Neural cell (in vitro differentiated cells): ENCODE measurements at regions not wholly inside any gene's neighbourhood (a gene's known extent, or its start where the extent isn't known, plus 50 kb on each side); places are given as distances from the start of the nearest gene placed in this dataset.

Source experiments
- H2AFZ ChIP-seq: fragments of 200-600, 300-800 bp; sonication (generic), shearing (Covaris generic); 2 replicates; pipeline ENCODE4 v1.6.0; 2014; ENCODE audit warnings: low read depth, mild to moderate bottlenecking, antibody characterized with exemption, low read length, moderate library complexity
- H3F3A ChIP-seq: fragments of 200-600 bp; shearing (Covaris generic); 2 replicates; pipeline ENCODE4 v1.6.1; 2016; ENCODE audit warnings: mild to moderate bottlenecking, moderate library complexity, mixed read lengths, antibody characterized with exemption, low read length; ENCODE audit not compliant: insufficient read depth, poor library complexity, severe bottlenecking
- H3K27ac ChIP-seq: fragments of 200-600, 300-800 bp; sonication (generic), shearing (Covaris generic); 2 replicates; pipeline ENCODE4 v1.5.1; 2014; ENCODE audit warnings: mild to moderate bottlenecking, low read length, moderate library complexity
- H3K27me3 ChIP-seq: fragments of 300-800, 200-600 bp; sonication (generic), shearing (Covaris generic); 2 replicates; pipeline ENCODE4 v1.6.0; 2014; ENCODE audit warnings: mild to moderate bottlenecking, low read depth, low read length, moderate library complexity; ENCODE audit not compliant: insufficient read depth
- H3K36me3 ChIP-seq: fragments of 300-800, 200-600 bp; sonication (generic), shearing (Covaris generic); 2 replicates; pipeline ENCODE4 v1.5.1; 2014; ENCODE audit warnings: mild to moderate bottlenecking, antibody characterized with exemption, low read length, moderate library complexity; ENCODE audit not compliant: insufficient read depth
- H3K4me2 ChIP-seq: fragments of 300-800, 200-600 bp; sonication (generic), shearing (Covaris generic); 2 replicates; pipeline ENCODE4 v1.6.0; 2014; ENCODE audit warnings: mild to moderate bottlenecking, low read length
- H3K4me3 ChIP-seq: fragments of 300-800, 200-600 bp; sonication (generic), shearing (Covaris generic); 2 replicates; pipeline ENCODE4 v1.5.1; 2014; ENCODE audit warnings: mild to moderate bottlenecking, low read length, moderate library complexity
- H3K79me2 ChIP-seq: fragments of 200-600 bp; shearing (Covaris generic); replicated peaks from 2 replicates; pipeline ENCODE4 v1.6.0; 2014; ENCODE audit warnings: mild to moderate bottlenecking, low read length, moderate library complexity; ENCODE audit not compliant: insufficient read depth
- H3K9ac ChIP-seq: fragments of 300-800, 200-600 bp; sonication (generic), shearing (Covaris generic); 2 replicates; pipeline ENCODE4 v1.6.1; 2016; ENCODE audit warnings: mild to moderate bottlenecking, low read length, mixed read lengths
- H3K9me2 ChIP-seq: fragments of 200-600 bp; shearing (Covaris generic); 2 replicates; pipeline ENCODE4 v1.6.1; 2016; ENCODE audit warnings: mild to moderate bottlenecking, low read length, mixed read lengths; ENCODE audit not compliant: insufficient read depth
- H3K9me3 ChIP-seq: fragments of 200-600, 300-800 bp; sonication (generic), shearing (Covaris generic); 2 replicates; pipeline ENCODE4 v1.6.1; 2016; ENCODE audit warnings: mild to moderate bottlenecking, mixed run types, low read length, moderate library complexity, mixed read lengths
- H4K20me1 ChIP-seq: fragments of 200-600 bp; shearing (Covaris generic); 2 replicates; pipeline ENCODE4 v1.6.1; 2016; ENCODE audit warnings: mild to moderate bottlenecking, mixed run types; ENCODE audit not compliant: insufficient read depth
- CTCF ChIP-seq: fragments of 450-650 bp; IDR thresholded peaks from 2 replicates; pipeline ENCODE4 v1.5.1; 2014; ENCODE audit warnings: antibody characterized with exemption, mild to moderate bottlenecking, moderate library complexity; ENCODE audit not compliant: poor library complexity, severe bottlenecking
- EP300 ChIP-seq: fragments of 450-650 bp; conservative IDR thresholded peaks from 2 replicates; pipeline ENCODE4 v1.6.1; 2014; ENCODE audit warnings: antibody characterized with exemption, mild to moderate bottlenecking, moderate library complexity; ENCODE audit not compliant: poor library complexity, severe bottlenecking
- EZH2 ChIP-seq: fragments of 200-600, 300-800 bp; shearing (Covaris generic), sonication (generic); IDR thresholded peaks from 2 replicates; pipeline ENCODE4 v1.6.1; 2014; ENCODE audit warnings: antibody characterized with exemption, low read length, borderline replicate concordance, mild to moderate bottlenecking; ENCODE audit not compliant: insufficient read depth, poor library complexity, severe bottlenecking
- MXI1 ChIP-seq: fragments of 450-650 bp; conservative IDR thresholded peaks from 2 replicates; pipeline ENCODE4 v1.6.1; 2014; ENCODE audit warnings: antibody characterized with exemption, mild to moderate bottlenecking; ENCODE audit not compliant: poor library complexity, severe bottlenecking
- POLR2AphosphoS5 ChIP-seq: IDR thresholded peaks from 2 replicates; pipeline ENCODE4 v1.6.1; 2012
- RAD21 ChIP-seq: fragments of 450-650 bp; conservative IDR thresholded peaks from 2 replicates; pipeline ENCODE4 v1.6.1; 2014; ENCODE audit warnings: antibody characterized with exemption, mild to moderate bottlenecking, moderate library complexity
- REST ChIP-seq: IDR thresholded peaks from 2 replicates; pipeline ENCODE4 v1.6.1; 2012; ENCODE audit warnings: borderline replicate concordance
- SMC3 ChIP-seq: fragments of 450-650 bp; conservative IDR thresholded peaks from 2 replicates; pipeline ENCODE4 v1.6.1; 2014; ENCODE audit warnings: antibody characterized with exemption, mild to moderate bottlenecking, moderate library complexity; ENCODE audit not compliant: poor library complexity
- TAF1 ChIP-seq: IDR thresholded peaks from 2 replicates; pipeline ENCODE4 v1.6.1; 2012; ENCODE audit warnings: low read depth

- no peaks in the 10 kb centered on the region for H3K27me3 ChIP-seq
- H3K9ac ChIP-seq, result no peak overlapping the region
- H3K9me2 ChIP-seq, result no peaks in the 10 kb centered on the region
- H3K36me3 ChIP-seq, result no peaks in the 10 kb centered on the region
- no peak overlapping the region for H3K4me3 ChIP-seq
- H3F3A ChIP-seq, result no peaks in the 10 kb centered on the region
- H2AFZ ChIP-seq, result no peak overlapping the region
- no peaks in the 10 kb centered on the region for H4K20me1 ChIP-seq
- H3K9me3 ChIP-seq, result no peaks in the 10 kb centered on the region
- no peaks in the 10 kb centered on the region for H3K79me2 ChIP-seq
- no peak for TF ChIP-seq RAD21
- no peak for TF ChIP-seq MXI1
- no peak for TF ChIP-seq TAF1
- no peak for TF ChIP-seq REST
- no peak for TF ChIP-seq EP300
- TF ChIP-seq CTCF, result no peak
- no peak for TF ChIP-seq EZH2
- TF ChIP-seq POLR2AphosphoS5, result no peak
- no peak for TF ChIP-seq SMC3
- no peak overlapping the region for H3K4me2 ChIP-seq
- no peak overlapping the region for H3K27ac ChIP-seq
Measured at GRCh38 chr5:110085826-110086225, 396.1 kb downstream of the MAN2A1 start.

- peak overlapping the region; percentile 11 for H3K4me2 ChIP-seq
- no peak overlapping the region for H2AFZ ChIP-seq
- TF ChIP-seq POLR2AphosphoS5 (peak; percentile 35), REST (no peak), RAD21 (no peak)
- no peaks in the 10 kb centered on the region for H3K36me3 ChIP-seq
- no peaks in the 10 kb centered on the region for H4K20me1 ChIP-seq
- H3F3A ChIP-seq, result no peaks in the 10 kb centered on the region
- H3K4me3 ChIP-seq, result no peak overlapping the region
- no peaks in the 10 kb centered on the region for H3K27me3 ChIP-seq
- no peak overlapping the region for H3K9ac ChIP-seq
- H3K9me2 ChIP-seq, result no peaks in the 10 kb centered on the region
- H3K79me2 ChIP-seq, result no peaks in the 10 kb centered on the region
- H3K27ac ChIP-seq, result no peak overlapping the region
- H3K9me3 ChIP-seq, result no peaks in the 10 kb centered on the region
Measured at GRCh38 chr5:110086658-110087388, 397.1 kb downstream of the MAN2A1 start.
